ENCODE measurements at regions not wholly inside any gene's neighbourhood (a gene's known extent, or its start where the extent isn't known, plus 50 kb on each side); places are given as distances from the start of the nearest gene placed in this dataset.

DNA sequence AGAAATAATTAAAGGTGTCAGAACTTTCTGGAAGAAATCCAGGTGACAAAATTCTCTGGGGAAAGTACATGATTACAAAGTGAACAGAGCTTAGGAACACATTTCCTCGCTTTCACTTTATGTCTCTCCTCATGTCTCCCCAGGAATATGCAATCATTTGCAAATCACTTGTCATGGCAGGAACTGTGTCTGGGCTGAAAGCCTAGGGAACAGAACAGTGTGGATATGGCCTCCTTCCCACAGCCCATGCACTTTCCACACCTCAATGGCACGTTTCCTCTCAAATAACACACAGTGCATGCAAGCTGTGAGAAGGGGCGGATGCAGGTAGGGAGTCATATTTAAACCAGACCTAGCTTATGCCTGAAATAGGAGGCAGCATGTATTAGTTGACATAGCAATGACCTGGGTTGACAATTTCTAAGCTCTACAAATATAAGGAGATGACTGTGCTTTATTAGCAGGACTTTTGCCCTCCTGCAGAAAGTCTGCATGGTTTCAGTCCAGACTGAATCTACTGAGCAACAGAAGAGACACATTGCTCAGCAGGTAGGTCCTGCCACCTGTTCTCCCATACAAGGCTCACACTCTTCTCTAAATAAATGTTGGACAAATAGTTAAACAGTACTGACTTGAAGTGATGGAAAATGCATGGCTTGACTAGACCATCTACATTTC, 236.0 kb upstream of the ELAC2 start:
- DNase-seq (ENCODE audit: low read depth): no peak
- ChIA-PET POLR2A (no interaction called here), CTCF (interaction anchor here (1.0 to 1.6 kb wide), 2 partner anchors 9 to 13 kb away, joined by 3 read pairs; no protein-coding TSS in a partner anchor)
- TF ChIP-seq, protein P1, sequence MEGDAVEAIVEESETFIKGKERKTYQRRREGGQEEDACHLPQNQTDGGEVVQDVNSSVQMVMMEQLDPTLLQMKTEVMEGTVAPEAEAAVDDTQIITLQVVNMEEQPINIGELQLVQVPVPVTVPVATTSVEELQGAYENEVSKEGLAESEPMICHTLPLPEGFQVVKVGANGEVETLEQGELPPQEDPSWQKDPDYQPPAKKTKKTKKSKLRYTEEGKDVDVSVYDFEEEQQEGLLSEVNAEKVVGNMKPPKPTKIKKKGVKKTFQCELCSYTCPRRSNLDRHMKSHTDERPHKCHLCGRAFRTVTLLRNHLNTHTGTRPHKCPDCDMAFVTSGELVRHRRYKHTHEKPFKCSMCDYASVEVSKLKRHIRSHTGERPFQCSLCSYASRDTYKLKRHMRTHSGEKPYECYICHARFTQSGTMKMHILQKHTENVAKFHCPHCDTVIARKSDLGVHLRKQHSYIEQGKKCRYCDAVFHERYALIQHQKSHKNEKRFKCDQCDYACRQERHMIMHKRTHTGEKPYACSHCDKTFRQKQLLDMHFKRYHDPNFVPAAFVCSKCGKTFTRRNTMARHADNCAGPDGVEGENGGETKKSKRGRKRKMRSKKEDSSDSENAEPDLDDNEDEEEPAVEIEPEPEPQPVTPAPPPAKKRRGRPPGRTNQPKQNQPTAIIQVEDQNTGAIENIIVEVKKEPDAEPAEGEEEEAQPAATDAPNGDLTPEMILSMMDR (IDR thresholded peaks at IDR 0.05; ENCODE audit: insufficient read depth, low read depth, low read length): no peak
- Histone ChIP-seq H3K4me3 (ENCODE audit: low read depth, low read length) (no peak overlapping the region), H3K36me3 (ENCODE audit: control insufficient read depth, insufficient read depth, low read length) (no peaks in the 10 kb centered on the region), H3K27me3 (ENCODE audit: control insufficient read depth, insufficient read depth, low read length) (no peaks in the 10 kb centered on the region; the same call in 1 of the 2 replicates)

DNA sequence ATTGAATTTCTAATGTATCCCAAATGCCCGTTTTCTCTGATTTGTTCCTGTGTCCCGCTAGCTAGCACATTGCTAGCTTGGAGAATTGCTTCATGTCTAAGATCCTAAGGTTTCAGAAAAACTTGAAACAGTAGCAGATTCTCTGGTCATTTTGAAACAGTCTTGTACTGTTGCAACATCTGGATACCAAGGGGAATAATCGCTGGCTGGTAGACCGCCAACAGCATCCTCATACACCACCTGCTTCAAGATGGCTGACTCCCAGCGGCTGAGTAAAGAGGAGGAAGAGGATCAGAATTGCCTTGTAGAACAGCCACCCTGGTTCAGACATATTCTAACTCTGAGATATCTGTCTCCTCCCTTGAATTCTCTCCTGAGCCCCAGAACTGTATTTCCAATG, 226.7 kb upstream of the ELAC2 start:
- POLR2A ChIA-PET: no interaction called here
- CTCF ChIA-PET: interaction anchor here (1.4 kb wide), 1 partner anchor 9 kb away, joined by 3 read pairs; no protein-coding TSS in a partner anchor
- Histone ChIP-seq H3K36me3 (ENCODE audit: control insufficient read depth, insufficient read depth, low read length) (no peaks in the 10 kb centered on the region), H3K4me3 (ENCODE audit: low read depth, low read length) (no peak overlapping the region), H3K27me3 (ENCODE audit: control insufficient read depth, insufficient read depth, low read length) (no peaks in the 10 kb centered on the region)
- DNase-seq (ENCODE audit: low read depth): no peak
- TF ChIP-seq, protein P1 (IDR thresholded peaks at IDR 0.05; ENCODE audit: insufficient read depth, low read depth, low read length): no peak

DNA sequence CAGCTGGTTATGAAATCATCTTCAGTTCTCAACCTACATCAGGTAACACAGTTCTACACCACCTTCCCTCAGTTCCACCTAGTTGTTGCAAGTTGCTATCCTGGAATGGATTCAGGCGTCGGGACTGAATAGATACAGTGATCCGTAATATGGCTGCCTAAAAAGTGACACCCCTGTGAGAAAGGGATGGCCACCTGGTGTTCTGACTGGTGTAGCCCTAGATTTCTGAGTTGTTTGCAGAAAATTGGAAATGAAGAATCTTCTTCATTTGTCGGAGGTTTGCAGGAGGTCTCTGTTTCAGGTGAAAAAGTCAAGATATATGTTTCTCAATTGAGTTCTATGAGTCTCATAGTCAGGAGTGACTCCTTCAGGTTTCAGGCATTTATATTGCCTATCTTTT, 225.8 kb upstream of the ELAC2 start:
- H3K4me3 ChIP-seq (ENCODE audit: low read depth, low read length): no peak overlapping the region
- H3K36me3 ChIP-seq (ENCODE audit: control insufficient read depth, insufficient read depth, low read length): no peaks in the 10 kb centered on the region
- no peaks in the 10 kb centered on the region for H3K27me3 ChIP-seq (ENCODE audit: control insufficient read depth, insufficient read depth, low read length)
- POLR2A ChIA-PET: no interaction called here
- CTCF ChIA-PET: no interaction called here
- TF ChIP-seq, protein P1 (IDR thresholded peaks at IDR 0.05; ENCODE audit: insufficient read depth, low read depth, low read length): no peak
- no peak for DNase-seq (ENCODE audit: low read depth)

DNA sequence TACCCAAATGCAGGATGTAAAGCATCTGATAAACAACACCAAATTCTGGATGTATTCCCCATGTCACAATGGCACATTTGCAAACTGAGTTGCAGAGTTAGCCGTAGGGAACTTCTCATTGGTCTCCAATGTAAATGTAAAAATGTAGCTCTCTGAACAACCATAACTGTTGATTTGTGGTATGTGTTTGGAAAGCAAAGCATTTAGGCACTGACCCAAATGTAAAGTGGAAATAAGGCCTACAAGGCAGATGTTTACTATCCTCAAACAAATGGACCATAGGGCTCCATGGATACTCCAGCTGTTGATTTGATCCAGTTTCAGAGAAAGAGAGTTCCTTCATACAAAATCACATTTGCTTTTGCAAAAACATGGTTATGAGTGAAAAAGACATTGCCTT, 223.0 kb upstream of the ELAC2 start:
- ChIA-PET POLR2A (no interaction called here), CTCF (interaction anchor here (1.2 kb wide), 1 partner anchor 13 kb away, joined by 3 read pairs; no protein-coding TSS in a partner anchor)
- TF ChIP-seq, protein P1 (IDR thresholded peaks at IDR 0.05; ENCODE audit: insufficient read depth, low read depth, low read length): no peak
- Histone ChIP-seq H3K4me3 (ENCODE audit: low read depth, low read length) (no peak overlapping the region), H3K36me3 (ENCODE audit: control insufficient read depth, insufficient read depth, low read length) (no peaks in the 10 kb centered on the region), H3K27me3 (ENCODE audit: control insufficient read depth, insufficient read depth, low read length) (no peaks in the 10 kb centered on the region)
- no peak for DNase-seq (ENCODE audit: low read depth)

DNA sequence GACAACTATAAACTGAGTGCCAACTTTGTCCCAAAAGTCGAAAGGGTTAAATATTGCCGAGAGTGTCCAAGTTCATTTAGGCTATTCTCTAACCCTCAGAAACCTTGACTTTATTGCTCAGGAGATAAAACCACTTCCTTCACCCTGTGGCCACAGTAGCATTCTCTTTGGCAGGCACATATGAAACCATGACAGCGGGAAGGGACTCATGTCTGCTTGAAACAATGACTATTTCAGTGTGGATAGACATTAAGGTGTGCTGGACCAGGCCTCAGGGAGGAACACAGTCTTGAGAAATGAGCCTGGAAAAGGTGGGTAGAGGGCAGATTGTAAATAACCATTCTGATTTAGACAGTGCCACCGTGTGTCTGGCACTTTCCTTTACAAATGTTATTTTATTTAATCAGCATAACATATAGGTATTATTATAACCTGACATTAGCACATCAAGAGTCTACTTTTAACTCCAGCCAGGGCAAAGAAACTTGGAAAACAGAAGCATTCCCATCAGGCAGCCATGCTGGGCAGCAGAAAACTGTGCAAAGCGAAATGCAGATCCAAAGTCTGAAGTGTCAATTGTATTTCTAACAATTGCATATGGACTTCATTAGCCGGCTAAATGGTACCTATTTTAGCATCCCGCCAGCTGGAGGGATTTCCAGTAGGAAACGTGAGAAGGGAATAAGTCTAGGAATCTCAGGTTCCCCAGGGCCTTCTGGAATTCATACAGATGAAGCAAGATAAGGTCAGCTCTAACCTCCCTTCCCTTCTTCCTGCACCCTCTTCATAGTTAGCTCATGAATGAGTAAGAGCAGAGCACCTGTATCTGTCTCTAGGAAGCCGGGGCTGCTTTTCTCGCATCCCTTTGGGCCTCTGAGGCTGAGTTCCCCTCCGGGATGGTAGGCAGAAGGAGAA, 212.8 kb upstream of the ELAC2 start:
- TF ChIP-seq, protein P1 (IDR thresholded peaks at IDR 0.05; ENCODE audit: insufficient read depth, low read depth, low read length): no peak
- no peak for DNase-seq (ENCODE audit: low read depth)
- no peaks in the 10 kb centered on the region for H3K36me3 ChIP-seq (ENCODE audit: control insufficient read depth, insufficient read depth, low read length)
- no peak overlapping the region for H3K4me3 ChIP-seq (ENCODE audit: low read depth, low read length)
- ChIA-PET POLR2A (no interaction called here), CTCF (interaction anchor here (0.9 kb wide), 1 partner anchor 12 kb away, joined by 3 read pairs; no protein-coding TSS in a partner anchor)
- H3K27me3 ChIP-seq (ENCODE audit: control insufficient read depth, insufficient read depth, low read length): no peaks in the 10 kb centered on the region
